Mesendoderm (in vitro differentiated cells): ENCODE measurements at regions not wholly inside any gene's neighbourhood (a gene's known extent, or its start where the extent isn't known, plus 50 kb on each side); places are given as distances from the start of the nearest gene placed in this dataset.
A peak's percentile ranks its signal among the peaks of the same experiment; 100 is the strongest.

Experiments used
- DNase-seq: peaks from one replicate; pipeline ENCODE4 v3.0.0; 2013
- H2AK5ac ChIP-seq: 2 replicates; pipeline ENCODE4 v1.6.1; 2013; ENCODE audit warnings: low read length, inconsistent platforms
- H2BK120ac ChIP-seq: 2 replicates; pipeline ENCODE4 v1.6.1; 2013; ENCODE audit warnings: low read depth, mild to moderate bottlenecking, low read length, moderate library complexity, mixed read lengths
- H2BK15ac ChIP-seq: replicated peaks from 2 replicates; pipeline ENCODE4 v1.6.1; 2013; ENCODE audit warnings: low read depth, mild to moderate bottlenecking, moderate library complexity
- H2BK5ac ChIP-seq: 2 replicates; pipeline ENCODE4 v1.6.1; 2013; ENCODE audit warnings: low read length, inconsistent platforms
- H3K18ac ChIP-seq: 2 replicates; pipeline ENCODE4 v1.6.1; 2013; ENCODE audit warnings: mild to moderate bottlenecking, low read length, mixed read lengths
- H3K23ac ChIP-seq: one replicate; pipeline ENCODE4 v1.6.1; 2013; ENCODE audit warnings: low read length
- H3K27ac ChIP-seq: 2 replicates; pipeline ENCODE4 v1.5.1; 2013; ENCODE audit warnings: low read depth, mild to moderate bottlenecking, inconsistent platforms, low read length, moderate library complexity
- H3K27me3 ChIP-seq: 2 replicates; pipeline ENCODE4 v1.6.1; 2013; ENCODE audit warnings: low read length, control low read depth, mild to moderate bottlenecking, inconsistent platforms; ENCODE audit not compliant: insufficient read depth, poor library complexity
- H3K36me3 ChIP-seq: 2 replicates; pipeline ENCODE4 v1.6.1; 2013; ENCODE audit warnings: low read length, inconsistent platforms; ENCODE audit not compliant: control insufficient read depth, insufficient read depth
- H3K4ac ChIP-seq: one replicate; pipeline ENCODE4 v1.6.1; 2013; ENCODE audit warnings: low read depth, mild to moderate bottlenecking, low read length, moderate library complexity
- H3K4me1 ChIP-seq: 2 replicates; pipeline ENCODE4 v1.6.1; 2013; ENCODE audit warnings: low read depth, low read length, inconsistent platforms; ENCODE audit not compliant: control insufficient read depth
- H3K4me2 ChIP-seq: 2 replicates; pipeline ENCODE4 v1.6.1; 2013; ENCODE audit warnings: low read length
- H3K4me3 ChIP-seq: 2 replicates; pipeline ENCODE4 v1.5.1; 2013; ENCODE audit warnings: mild to moderate bottlenecking, low read length
- H3K56ac ChIP-seq: one replicate; pipeline ENCODE4 v1.6.1; 2013; ENCODE audit warnings: low read length
- H3K79me1 ChIP-seq: 2 replicates; pipeline ENCODE4 v1.6.1; 2013; ENCODE audit warnings: low read length, inconsistent platforms
- H3K79me2 ChIP-seq: 2 replicates; pipeline ENCODE4 v1.6.1; 2013; ENCODE audit warnings: mild to moderate bottlenecking, low read length; ENCODE audit not compliant: control insufficient read depth, insufficient read depth
- H3K9ac ChIP-seq: 2 replicates; pipeline ENCODE4 v1.6.1; 2013; ENCODE audit warnings: low read length, inconsistent platforms
- H4K5ac ChIP-seq: one replicate; pipeline ENCODE4 v1.6.1; 2013; ENCODE audit warnings: low read length
- H4K8ac ChIP-seq: one replicate; pipeline ENCODE4 v1.6.1; 2013; ENCODE audit warnings: low read depth, mild to moderate bottlenecking, control low read depth, low read length, moderate library complexity
- WGBS: extraction: QIAGEN DNeasy Blood & Tissue Kit; methylation state at CpG from one replicate; pipeline ENCODE4 v1.1.7; 2013; ENCODE audit warnings: low lambda C conversion rate, missing lambda C conversion rate; ENCODE audit not compliant: insufficient coverage; ENCODE audit errors: extremely low coverage; 5-methylcytosine and 5-hydroxymethylcytosine counted together

DNA sequence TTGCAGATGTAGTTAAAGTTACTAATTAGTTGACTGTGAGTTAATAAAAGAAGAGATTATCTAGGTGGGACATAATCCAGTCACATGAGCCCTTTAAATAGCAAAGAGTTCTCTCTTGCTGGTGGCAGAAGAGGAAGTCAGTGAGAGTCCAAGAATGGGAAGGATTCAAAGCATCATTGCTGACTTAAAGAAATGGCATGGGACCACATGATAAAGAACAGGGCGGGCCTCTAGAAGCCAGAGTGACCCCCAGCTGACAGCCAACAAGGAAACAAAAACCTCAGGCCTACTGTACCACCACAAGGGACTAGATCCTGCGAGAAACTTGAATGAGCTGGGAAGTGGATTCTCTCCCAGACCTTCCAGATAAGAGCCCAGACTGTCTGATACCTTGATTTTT, 447.2 kb upstream of the CCDC54 start:
- Histone ChIP-seq H3K9ac (no peak overlapping the region), H3K56ac (no peak overlapping the region), H3K4me3 (no peak overlapping the region), H4K8ac (no peak overlapping the region), H3K36me3 (no peaks in the 10 kb centered on the region), H3K4me1 (no peaks in the 10 kb centered on the region), H3K27ac (no peak overlapping the region), H3K23ac (no peak overlapping the region), H2AK5ac (no peak overlapping the region), H3K79me1 (no peaks in the 10 kb centered on the region), H2BK120ac (peak overlapping the region; percentile 4), H3K4ac (no peak overlapping the region), H3K79me2 (no peaks in the 10 kb centered on the region), H3K27me3 (no peaks in the 10 kb centered on the region), H3K4me2 (no peak overlapping the region), H4K5ac (no peak overlapping the region), H2BK15ac (no peak overlapping the region), H3K18ac (peak overlapping the region; percentile 18), H2BK5ac (no peak overlapping the region)
- peak; percentile 76 for DNase-seq
- no CpG with 5 or more reads among the region's 2 CpGs for WGBS

DNA sequence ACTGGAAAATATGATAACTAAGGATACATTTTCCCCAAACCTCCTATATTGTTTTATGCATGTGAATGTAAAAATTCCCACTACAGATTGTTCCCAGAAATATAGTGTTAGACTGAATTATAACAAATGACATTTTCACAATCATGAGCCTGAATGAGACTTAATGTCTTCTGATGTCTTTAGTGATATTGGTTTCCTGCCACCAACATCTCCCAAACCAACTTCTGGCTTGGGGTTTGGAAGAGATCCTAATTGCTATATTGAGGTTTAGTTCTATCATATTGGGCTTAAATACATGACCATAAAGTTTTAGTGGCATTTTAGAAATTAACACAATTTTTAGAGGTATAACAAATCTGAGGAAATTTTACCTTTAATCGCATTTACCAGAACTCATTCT, 445.3 kb upstream of the CCDC54 start:
- H3K56ac ChIP-seq = no peak overlapping the region
- no peak overlapping the region for H2BK5ac ChIP-seq
- no peaks in the 10 kb centered on the region for H3K79me1 ChIP-seq
- H2BK15ac ChIP-seq = no peak overlapping the region
- H3K4me1 ChIP-seq = no peaks in the 10 kb centered on the region
- no peak overlapping the region for H3K4me3 ChIP-seq
- DNase-seq = no peak
- H3K27ac ChIP-seq = no peak overlapping the region
- no peak overlapping the region for H3K9ac ChIP-seq
- no CpG with 5 or more reads among the region's 1 CpG for WGBS
- H4K5ac ChIP-seq = no peak overlapping the region
- no peaks in the 10 kb centered on the region for H3K27me3 ChIP-seq
- H2AK5ac ChIP-seq = no peak overlapping the region
- H3K4me2 ChIP-seq = no peak overlapping the region
- H3K23ac ChIP-seq = no peak overlapping the region
- H3K18ac ChIP-seq = no peak overlapping the region
- no peaks in the 10 kb centered on the region for H3K36me3 ChIP-seq
- H4K8ac ChIP-seq = no peak overlapping the region
- H2BK120ac ChIP-seq = no peak overlapping the region
- H3K79me2 ChIP-seq = no peaks in the 10 kb centered on the region
- no peak overlapping the region for H3K4ac ChIP-seq

DNA sequence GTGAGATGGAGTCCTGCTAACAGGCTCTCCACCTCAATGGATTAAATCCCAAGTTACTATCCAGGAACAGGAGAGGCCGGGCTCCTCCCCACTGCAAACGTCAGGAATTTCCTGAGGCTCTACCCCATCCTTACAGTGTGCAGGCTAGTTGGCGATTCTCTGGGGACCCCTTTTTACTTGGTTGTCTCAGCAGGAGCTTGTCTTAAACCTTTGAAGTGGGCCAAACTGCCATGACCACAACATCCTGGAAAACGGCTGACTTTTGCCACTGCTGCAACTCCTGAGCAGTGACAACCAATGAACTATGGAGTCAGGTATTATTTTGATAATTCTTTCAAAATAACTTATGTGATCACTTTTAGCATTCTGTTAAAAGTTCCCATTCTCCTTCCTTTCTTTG, 440.9 kb upstream of the CCDC54 start:
- Histone ChIP-seq H3K9ac (no peak overlapping the region), H3K79me1 (no peaks in the 10 kb centered on the region), H2BK120ac (no peak overlapping the region), H3K56ac (no peak overlapping the region), H3K4ac (no peak overlapping the region), H3K27me3 (no peaks in the 10 kb centered on the region), H3K23ac (no peak overlapping the region), H3K79me2 (no peaks in the 10 kb centered on the region), H2AK5ac (no peak overlapping the region), H3K27ac (no peak overlapping the region), H4K5ac (no peak overlapping the region), H3K4me2 (no peak overlapping the region), H3K4me1 (no peaks in the 10 kb centered on the region), H2BK5ac (no peak overlapping the region), H3K36me3 (no peaks in the 10 kb centered on the region), H2BK15ac (no peak overlapping the region), H4K8ac (no peak overlapping the region), H3K18ac (no peak overlapping the region), H3K4me3 (no peak overlapping the region)
- WGBS = no CpG with 5 or more reads among the region's 4 CpGs
- DNase-seq = no peak

DNA sequence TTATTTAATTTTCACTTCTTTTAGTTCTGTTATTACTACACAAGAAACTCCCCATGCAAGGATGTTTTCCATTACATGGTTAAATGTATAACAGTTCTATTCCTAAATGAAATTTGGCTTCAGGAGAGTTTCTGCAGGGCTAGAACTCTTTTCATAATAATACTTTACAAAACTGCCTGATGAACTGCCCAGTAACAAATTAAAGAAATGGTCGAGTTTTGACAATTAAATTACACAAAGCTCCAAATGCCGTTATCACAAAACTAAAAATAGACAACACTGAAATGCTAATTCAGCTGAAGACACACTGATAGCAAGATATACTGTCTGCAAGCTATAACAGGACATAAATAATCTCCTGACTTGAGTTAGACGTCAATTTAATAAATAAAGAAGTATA, 435.2 kb upstream of the CCDC54 start:
- Histone ChIP-seq H3K4me3 (no peak overlapping the region), H4K8ac (no peak overlapping the region), H3K18ac (no peak overlapping the region), H3K4me2 (no peak overlapping the region), H3K79me1 (no peaks in the 10 kb centered on the region), H3K36me3 (no peaks in the 10 kb centered on the region), H4K5ac (no peak overlapping the region), H3K27me3 (no peaks in the 10 kb centered on the region), H3K27ac (no peak overlapping the region), H3K9ac (no peak overlapping the region), H3K56ac (no peak overlapping the region), H2BK15ac (no peak overlapping the region), H2BK120ac (no peak overlapping the region), H2BK5ac (no peak overlapping the region), H3K79me2 (no peaks in the 10 kb centered on the region), H3K4ac (no peak overlapping the region), H2AK5ac (no peak overlapping the region), H3K23ac (no peak overlapping the region), H3K4me1 (no peaks in the 10 kb centered on the region)
- no peak for DNase-seq
- no CpG with 5 or more reads among the region's 3 CpGs for WGBS

DNA sequence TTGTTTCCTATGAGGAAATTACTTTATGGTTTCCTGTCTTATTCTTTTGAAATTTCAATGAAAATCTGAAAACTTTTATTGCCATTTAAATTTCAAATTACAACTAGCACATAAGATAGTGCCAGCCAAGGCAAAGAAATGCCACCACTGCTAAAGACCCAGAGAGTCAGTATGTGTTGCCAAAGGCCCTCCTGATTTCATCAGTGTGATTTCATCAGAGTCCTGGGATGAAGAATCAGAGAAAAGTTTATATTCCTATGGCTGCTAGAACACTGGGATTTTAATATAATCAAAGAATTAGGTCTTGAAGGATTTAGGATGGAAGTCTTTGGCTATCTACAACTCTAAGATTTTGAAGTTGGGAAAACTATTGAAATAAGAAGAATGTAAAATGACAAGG, 434.2 kb upstream of the CCDC54 start:
- no peak overlapping the region for H3K56ac ChIP-seq
- no peaks in the 10 kb centered on the region for H3K4me1 ChIP-seq
- H3K79me2 ChIP-seq = no peaks in the 10 kb centered on the region
- no peak overlapping the region for H3K4me3 ChIP-seq
- H3K4ac ChIP-seq = no peak overlapping the region
- no peaks in the 10 kb centered on the region for H3K27me3 ChIP-seq
- H2BK120ac ChIP-seq = no peak overlapping the region
- H4K5ac ChIP-seq = no peak overlapping the region
- no peaks in the 10 kb centered on the region for H3K36me3 ChIP-seq
- no peak overlapping the region for H3K9ac ChIP-seq
- no peak overlapping the region for H3K27ac ChIP-seq
- H3K18ac ChIP-seq = no peak overlapping the region
- no peak for DNase-seq
- H2BK15ac ChIP-seq = no peak overlapping the region
- H3K4me2 ChIP-seq = no peak overlapping the region
- H2AK5ac ChIP-seq = no peak overlapping the region
- peak overlapping the region; percentile 76 for H4K8ac ChIP-seq
- H3K23ac ChIP-seq = no peak overlapping the region
- no peaks in the 10 kb centered on the region for H3K79me1 ChIP-seq
- H2BK5ac ChIP-seq = no peak overlapping the region

DNA sequence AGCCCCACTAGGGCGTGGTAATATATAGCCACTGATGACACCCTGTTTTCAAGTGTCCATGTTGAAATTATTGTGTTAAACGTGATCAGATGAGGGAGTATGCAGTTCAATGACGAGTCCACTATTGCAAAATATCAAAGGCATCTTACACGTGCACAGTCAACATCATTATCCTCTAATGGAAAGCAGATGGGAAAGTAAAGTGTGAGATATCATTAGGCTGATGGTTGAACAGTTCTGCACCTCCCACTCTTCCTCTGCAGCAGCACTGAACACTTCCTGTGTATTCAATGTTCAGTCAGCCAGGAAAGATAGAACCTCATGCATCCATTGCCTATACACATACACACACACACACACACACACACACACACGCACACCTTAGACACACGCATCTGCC, 431.8 kb upstream of the CCDC54 start:
- H3K23ac ChIP-seq = no peak overlapping the region
- no peak overlapping the region for H2BK15ac ChIP-seq
- no peak overlapping the region for H3K18ac ChIP-seq
- H3K79me2 ChIP-seq = no peaks in the 10 kb centered on the region
- no peaks in the 10 kb centered on the region for H3K36me3 ChIP-seq
- H3K4me2 ChIP-seq = no peak overlapping the region
- H3K56ac ChIP-seq = no peak overlapping the region
- no peak overlapping the region for H3K27ac ChIP-seq
- no peak overlapping the region for H4K5ac ChIP-seq
- no peaks in the 10 kb centered on the region for H3K27me3 ChIP-seq
- no peak overlapping the region for H3K9ac ChIP-seq
- H2BK5ac ChIP-seq = no peak overlapping the region
- no peak overlapping the region for H2AK5ac ChIP-seq
- H3K4me1 ChIP-seq = no peaks in the 10 kb centered on the region
- no peak for DNase-seq
- H4K8ac ChIP-seq = no peak overlapping the region
- no peak overlapping the region for H2BK120ac ChIP-seq
- no peak overlapping the region for H3K4me3 ChIP-seq
- no peaks in the 10 kb centered on the region for H3K79me1 ChIP-seq
- WGBS = no CpG with 5 or more reads among the region's 6 CpGs
- no peak overlapping the region for H3K4ac ChIP-seq
